22Rv1 (cell line): ENCODE measurements at regions not wholly inside any gene's neighbourhood (a gene's known extent, or its start where the extent isn't known, plus 50 kb on each side); places are given as distances from the start of the nearest gene placed in this dataset.

ENCODE experiments used
- ZFX ChIP-seq: fragments of 450-650 bp; IDR thresholded peaks from 2 replicates; pipeline ENCODE4 v1.6.1; 2017; ENCODE audit warnings: antibody characterized with exemption, borderline replicate concordance
- TF ChIP-seq, protein P1 (sequence below): fragments of 450-650 bp; IDR thresholded peaks from 2 replicates; pipeline ENCODE4 v1.5.1; 2017; ENCODE audit warnings: mild to moderate bottlenecking

DNA sequence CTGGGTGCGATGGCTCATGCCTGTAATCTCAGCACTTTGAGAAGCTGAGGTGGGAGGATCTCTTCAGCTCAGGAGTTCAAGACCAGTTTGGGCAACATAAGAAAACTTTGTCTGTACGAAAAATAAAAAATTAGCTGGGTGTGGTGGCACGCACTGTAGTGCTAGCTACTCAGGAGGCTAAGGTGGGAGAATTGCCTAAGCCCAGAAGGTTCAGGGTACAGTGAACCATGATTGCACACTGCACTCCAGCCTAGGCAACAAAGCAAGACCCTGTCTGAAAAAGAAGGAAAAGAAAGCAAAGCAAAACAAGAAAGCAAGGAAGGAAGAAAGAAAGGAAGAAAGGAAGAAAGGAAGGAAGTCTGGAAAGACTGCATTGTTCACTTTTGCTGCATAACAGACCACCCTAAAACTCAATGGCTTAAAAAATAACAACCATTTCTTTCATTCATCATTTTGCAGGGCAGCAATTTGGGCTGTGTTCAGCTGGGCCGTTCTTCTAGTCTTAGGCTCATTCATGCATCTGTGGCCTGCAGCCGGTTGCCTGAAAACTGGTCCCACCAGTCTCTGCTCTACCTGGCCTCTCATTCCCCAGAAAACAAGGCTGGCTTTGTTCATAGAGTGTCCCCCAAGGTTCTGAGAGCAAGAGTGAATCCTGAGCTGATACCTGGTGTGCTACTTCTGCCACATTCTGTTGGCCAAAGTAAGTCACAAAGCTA lies 82.4 kb upstream of the MIER3 start:
- TF ChIP-seq, protein P1, sequence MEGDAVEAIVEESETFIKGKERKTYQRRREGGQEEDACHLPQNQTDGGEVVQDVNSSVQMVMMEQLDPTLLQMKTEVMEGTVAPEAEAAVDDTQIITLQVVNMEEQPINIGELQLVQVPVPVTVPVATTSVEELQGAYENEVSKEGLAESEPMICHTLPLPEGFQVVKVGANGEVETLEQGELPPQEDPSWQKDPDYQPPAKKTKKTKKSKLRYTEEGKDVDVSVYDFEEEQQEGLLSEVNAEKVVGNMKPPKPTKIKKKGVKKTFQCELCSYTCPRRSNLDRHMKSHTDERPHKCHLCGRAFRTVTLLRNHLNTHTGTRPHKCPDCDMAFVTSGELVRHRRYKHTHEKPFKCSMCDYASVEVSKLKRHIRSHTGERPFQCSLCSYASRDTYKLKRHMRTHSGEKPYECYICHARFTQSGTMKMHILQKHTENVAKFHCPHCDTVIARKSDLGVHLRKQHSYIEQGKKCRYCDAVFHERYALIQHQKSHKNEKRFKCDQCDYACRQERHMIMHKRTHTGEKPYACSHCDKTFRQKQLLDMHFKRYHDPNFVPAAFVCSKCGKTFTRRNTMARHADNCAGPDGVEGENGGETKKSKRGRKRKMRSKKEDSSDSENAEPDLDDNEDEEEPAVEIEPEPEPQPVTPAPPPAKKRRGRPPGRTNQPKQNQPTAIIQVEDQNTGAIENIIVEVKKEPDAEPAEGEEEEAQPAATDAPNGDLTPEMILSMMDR = no peak
- no peak for TF ChIP-seq ZFX
